ENCODE measurements at regions not wholly inside any gene's neighbourhood (a gene's known extent, or its start where the extent isn't known, plus 50 kb on each side); places are given as distances from the start of the nearest gene placed in this dataset.
A peak's percentile ranks its signal among the peaks of the same experiment; 100 is the strongest.

DNA sequence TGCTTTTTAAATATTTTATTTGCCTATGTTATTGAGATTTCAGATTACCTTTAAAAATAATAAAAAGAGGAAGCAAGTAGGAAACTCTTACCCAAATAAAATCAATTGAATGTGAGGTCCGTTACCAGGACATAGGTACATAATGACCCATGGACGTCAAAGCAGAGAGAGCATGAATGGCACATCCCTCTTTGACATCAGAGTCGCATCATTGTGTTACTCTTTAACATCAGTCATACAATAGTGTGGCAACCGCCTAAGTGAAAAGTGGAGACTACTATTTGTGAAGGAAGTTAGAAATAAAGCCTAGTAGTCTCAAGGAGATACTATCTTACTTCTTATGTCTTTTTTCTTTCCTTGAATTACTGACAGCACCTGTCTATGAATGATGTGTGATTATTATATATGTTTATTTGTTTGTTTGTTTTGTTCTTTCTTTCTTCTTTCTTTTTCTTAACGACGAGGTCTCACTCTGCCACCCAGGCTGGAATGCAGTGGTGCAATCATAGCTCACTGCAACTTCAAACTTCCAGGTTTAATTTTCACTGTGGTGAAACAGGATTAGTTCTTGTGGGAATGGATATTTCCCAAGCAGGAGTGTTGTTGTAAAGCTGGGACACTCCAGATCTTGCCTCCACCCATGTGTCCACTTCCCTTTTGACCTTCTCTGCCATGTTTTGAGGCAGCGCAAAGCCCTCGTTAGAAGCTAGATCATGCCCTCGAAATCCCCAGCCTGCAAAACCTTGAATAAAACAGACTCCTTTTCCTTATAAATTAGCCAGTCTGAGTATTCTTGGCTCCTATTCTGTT lies 407.2 kb upstream of the NETO1 start:
- no peak for DNase-seq

DNA sequence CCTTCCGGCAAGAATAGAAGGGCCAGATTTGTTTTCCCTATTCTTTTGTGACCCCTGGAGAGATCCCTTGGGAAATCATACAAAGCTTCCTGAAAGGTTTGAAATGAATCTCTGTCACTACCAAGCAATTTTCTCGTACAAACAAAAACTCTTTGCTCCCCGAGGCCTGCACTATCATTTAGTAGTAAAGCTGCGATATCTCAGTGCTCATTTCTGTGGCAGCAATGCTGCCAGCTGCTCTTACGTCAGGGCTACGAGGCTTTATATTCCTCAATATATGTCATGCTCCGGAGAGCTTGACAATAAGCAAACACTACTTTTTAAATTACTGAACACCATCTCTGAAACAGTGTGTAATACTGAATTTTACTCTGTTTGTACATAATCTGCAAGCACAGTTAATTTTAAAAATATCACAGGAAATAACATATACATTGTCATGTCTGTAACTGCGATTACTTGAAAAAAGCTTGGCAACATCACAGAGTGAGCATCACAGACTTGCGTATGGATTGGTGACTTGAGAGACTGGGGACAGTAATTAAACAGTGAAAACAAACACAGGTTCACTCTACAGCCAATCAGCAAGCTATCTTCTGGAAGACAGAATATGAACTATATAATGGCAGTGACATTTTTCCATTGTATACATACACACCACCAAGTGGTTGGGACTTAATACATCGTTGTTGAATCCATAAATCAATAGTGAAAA lies 403.3 kb upstream of the NETO1 start:
- DNase-seq: peak; percentile 67

DNA sequence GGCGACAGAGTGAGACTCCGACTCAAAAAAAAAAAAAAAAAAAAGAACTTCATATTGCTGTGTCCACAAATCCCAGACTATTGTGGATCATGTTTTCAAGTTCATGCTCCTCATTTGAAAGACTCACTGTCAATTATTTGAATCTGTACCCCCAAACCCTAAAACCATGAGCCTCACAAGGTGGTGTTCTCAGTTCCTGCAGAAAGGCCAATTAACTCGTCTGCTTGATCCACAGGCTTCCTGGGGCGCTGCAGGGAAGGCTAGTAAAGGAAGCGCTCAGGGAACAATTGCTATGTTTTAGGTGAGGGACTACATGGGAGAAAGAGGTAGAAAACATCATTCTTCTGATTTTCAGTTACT lies 396.8 kb upstream of the NETO1 start:
- no peak for DNase-seq

DNA sequence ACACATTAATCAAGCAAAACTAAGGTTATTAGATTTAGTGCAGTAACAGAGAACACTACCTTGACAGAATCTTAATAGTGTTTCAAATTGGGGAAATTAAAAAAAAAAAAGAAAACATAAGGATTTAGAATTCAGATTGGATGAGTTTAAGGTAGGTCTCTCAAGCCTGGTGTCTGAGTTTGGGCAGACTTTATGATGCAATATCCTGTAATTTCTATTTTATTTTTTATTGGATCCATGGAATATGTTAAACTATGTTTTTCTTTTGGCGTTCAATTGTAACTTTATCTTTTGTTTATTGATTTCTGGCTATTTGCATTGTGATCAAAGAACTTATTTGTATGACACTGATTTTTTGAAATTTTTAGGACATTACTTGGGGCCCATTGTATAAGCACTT lies 394.1 kb upstream of the NETO1 start:
- no peak for DNase-seq

DNA sequence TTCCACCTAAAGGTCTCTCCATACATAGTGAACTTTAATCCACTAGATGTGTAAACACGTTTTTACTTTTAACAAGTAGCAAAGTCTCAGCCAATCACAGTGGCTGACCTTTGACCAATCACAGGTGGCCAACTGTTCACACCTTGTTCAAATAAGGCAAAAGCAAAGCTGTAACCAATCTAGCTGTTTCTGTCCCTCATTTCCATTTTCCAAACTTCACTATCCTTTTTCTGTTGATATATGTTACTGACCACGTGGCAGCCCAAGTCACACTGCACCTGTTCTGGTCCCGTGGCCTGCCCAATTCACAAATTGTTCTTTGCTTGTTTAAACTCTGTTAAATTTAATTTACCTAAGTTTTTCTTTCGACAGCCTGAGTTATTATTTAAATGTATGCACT lies 393.5 kb upstream of the NETO1 start:
- DNase-seq: no peak

DNA sequence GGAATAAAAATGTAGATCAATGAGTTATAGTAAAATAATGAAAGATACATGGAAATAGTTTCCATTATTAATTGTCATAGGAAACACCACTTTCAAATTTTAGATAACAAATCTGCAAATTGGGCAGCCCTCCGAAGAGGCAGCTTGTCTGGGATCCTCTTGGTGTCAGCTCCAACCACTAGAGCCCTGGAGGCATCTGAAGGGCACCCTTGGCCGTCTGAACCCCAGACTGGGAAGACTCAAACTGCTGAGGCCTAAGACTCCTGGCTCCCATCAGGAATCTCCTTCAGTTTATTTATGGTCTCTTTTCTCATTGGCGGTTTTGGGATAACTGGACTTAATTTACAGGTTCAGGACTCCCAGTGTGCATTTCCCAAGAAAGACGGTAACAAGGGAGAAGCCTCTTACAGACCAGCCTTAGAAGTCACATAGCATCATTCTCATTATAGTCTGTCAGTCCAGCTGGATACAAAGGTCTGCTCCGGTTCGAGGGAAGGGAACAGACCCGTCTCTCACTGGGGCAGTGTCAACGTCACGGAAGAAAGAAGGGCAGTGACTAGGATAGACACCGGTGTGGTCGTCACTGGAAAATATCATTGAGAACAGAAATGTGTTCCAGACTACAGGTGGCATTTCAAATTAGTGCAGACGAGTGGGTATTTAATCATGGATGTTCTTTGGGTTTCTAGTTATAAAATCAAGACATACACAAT lies 390.7 kb upstream of the NETO1 start:
- DNase-seq: peak; percentile 26

DNA sequence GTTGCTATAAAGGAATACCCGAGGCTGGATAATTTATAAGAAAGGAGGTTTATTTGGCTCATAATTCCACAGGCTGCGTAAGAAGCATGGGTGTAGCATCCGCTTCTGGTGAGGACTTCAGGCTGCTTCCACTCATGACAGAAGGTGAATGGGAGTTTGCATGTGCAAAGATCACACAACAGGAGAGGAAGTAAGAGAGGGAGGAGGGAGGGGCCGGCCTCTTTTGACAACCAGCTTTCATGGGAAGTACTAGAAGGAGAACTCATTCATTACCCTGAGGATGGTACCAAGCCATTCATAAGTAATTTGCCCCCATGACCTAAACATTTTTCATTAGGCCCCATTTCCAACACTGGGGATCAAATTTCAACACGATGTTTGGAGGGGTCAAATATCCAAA lies 386.8 kb upstream of the NETO1 start:
- DNase-seq: no peak

DNA sequence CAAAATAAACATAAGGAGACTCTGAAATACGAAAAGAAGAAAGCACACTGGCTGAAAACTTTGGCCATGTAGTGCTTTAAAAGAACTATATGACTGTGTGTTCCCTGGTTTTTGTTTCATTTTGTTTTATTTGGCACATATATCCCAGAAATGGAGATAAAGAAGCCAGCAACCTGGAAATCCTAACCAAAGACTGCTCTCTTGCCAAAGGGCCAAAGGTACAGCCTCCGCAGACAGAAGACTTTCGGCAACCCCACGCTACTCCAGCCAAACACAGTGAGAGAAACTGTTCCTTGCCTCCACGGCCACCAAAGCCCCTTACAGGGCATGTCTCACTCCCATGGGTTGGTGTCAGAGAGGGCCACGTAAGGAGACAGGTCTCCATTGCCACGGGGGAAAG lies 381.2 kb upstream of the NETO1 start:
- DNase-seq: no peak

DNA sequence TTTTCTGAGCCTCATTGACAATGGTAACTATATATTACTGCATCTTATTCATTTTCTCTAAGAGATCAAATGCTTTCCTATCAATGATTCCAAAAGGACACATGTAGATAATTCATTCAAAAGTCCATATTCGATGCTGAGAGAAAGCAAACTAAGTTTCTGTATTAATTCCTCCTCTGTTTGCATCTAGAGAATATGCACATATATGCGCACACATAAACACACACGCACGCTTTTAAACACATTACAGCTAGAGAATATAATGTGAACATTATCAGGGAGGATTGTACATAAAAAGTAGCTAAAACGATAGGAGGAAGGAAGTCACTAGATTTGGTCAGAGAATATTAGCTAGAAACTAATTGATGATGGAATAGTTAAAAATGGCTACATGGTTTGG lies 379.0 kb upstream of the NETO1 start:
- no peak for DNase-seq

DNA sequence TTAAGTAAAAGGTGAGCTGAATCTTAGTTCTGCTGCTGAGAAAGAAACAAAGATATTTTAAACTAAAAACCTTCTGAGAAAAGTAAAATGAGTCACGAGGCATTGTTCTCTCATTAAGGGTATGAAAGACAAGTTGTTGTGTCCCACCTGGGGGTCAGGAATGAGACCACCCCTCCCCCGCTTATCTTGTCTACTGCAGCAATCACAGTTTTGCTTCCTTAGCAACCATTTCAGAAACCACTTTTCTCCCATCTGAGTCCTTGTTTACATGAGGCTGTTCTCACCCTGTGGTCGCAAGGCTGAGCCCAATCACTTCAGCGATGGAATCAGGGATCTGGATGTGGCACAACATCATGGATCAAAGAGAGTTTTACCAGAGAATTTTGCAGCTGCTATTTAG lies 377.6 kb upstream of the NETO1 start:
- peak; percentile 27 for DNase-seq

DNA sequence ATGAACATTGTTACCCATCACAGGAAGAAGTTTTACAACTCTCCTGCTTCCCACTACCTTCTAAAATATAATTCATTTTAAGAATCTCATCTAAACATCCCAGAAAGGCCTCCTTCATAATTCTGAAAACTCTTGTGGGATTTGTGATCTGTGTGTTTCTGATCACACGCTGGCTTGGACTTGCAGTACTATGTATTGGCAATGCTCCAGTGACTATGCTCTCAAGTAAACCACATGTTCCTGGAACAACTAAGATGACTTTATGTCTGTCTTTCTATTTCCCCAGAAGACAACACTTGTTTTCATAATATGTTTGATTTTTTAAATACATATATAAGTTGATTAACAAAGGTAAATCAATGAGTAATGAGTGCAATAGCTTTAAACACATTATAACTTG lies 376.6 kb upstream of the NETO1 start:
- DNase-seq: no peak

DNA sequence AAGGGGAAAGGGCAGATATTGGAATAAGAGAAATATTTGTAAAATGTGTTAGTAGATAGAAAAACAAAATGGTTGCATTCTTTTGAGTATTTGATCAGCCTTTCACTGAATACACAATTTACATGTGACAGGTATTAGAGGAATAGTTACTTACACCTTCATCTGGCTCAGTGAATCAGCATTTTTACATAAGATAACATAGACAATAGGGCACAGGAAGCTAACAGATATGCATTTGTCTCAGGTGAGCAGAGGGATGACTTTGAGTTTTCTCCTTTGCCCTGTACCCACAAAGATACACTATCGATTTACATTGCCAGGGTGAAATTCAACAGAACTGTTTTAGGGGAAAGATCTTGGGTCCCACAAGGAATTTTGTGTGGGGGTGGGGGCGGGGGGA lies 373.1 kb upstream of the NETO1 start:
- no peak for DNase-seq

DNA sequence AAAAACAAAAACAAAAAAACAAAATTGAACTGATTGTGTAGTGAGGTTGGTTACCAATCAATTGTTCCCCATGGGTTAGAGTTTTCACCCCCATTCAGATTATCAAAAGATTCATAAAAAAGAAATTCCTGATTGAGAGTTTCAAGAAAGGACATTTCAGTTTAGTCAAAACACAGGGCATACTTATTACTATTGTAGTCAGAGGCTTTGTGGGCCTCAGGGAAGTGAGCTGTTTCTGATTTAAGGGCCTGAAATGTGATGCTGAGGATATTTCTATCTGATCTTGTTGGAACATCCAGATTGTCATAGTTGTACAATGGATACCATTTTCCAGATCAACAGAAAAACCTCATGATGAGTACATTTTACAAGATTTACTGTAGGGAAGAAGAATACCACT lies 368.1 kb upstream of the NETO1 start:
- DNase-seq: no peak

DNA sequence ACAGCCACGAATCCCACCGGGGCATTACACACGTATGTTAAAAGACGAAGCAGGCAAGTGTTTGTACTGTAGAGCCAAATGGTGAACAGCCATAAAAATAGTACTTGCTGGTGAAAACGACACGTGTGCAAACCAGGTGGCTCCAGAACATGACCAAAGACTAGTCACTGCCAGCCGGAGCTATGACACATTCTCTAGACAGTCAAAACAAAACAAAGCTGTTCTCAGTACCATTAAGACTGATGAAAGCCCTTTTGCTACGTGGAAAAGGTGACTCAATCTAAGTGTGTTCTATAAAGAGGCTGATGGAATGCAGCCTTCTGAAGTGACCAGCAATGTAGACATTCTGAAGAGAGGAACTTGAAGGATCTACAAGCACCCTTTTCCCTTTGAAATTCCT lies 367.7 kb upstream of the NETO1 start:
- DNase-seq: no peak

DNA sequence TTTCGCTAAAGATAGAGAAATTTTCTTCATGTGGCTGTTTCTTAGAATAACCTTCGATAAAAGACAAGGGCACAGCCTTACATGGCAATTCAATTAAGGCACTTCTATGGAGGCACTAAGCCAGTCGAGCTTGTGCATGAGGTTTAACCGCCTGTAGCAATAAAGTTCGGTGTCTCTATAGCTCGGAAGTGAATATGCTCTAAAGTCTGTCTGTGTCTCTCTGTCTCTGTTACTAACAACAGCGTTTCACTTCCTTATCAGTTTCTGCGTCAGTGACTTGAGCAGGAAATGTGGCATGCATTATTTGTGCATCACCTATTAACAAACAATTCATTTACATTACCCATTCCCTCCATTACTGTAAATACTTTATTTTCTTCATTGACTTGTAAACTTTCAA lies 365.1 kb upstream of the NETO1 start:
- no peak for DNase-seq

DNA sequence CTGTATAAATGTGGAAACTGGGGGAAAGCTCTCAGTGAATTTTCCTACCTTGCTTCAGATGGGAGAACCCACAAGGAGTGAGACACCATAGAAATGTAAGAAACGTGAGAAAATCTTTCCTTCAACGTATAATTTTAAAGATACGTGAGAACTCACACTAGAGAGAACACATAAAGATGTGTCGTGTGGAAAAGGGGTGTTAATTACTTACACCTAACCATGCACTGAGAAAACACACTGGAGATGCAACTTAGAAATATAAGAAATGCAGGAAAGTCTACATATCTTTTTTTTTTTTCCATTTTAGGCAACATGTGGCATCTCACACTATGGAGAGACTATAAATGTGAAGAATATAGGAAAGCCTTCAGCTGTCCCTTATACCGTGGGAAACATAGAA lies 352.9 kb upstream of the NETO1 start:
- no peak for DNase-seq

DNA sequence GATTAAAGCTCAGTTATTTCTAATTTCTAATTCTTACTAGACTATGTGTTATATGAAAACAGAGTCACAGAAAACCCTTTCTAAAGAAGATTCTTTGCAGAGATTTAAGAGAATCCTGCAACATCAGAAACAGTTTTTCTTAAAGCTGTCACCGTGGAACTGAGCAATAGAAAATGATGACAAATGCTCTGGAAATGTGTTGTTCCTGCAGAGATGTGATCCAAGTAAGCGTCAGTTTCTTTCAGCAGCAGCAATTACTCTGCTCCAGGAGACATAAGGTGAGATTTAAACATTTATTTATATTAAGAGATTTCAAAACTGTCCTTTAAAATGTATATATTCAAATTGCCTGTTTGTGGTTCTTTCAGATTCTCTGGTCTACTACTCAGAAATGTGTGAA lies 350.5 kb upstream of the NETO1 start:
- DNase-seq: no peak

DNA sequence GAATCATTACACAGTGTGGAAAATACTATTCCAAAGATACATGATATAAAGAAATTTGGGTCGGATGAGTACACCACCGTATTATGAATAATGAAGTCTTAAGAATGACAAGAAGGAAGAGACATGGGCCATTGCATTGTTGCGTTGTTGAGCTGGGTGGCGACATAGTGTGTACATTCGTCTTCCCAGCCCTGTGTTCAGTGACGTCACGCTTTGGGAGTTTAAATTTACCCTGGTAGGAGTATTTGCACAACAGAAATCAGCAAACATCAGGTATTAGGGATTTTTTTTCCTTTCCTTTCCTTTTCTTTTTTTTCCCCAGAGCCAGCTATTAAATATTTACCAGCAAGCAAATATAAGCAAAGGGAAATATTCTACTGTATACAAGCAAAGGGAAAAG lies 347.2 kb upstream of the NETO1 start:
- peak; percentile 9 for DNase-seq

DNA sequence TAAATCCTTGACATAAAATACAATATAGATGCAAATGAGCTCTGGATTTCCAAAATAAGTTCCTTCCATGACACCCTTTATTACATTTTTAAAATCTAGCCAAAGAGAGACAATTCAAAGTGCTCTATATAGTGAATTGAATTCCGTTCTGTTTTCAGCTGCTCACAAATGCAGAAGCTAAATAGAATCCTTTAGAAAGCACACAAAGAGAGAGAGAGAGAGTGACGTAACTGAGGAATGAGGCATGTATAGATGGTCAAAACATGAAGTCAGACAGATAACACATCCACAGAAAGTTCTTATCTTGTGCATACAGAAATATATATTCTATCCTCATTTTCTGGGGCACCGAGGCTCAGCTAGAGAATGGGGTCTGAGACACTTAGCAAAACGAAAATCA lies 344.7 kb upstream of the NETO1 start:
- no peak for DNase-seq

DNA sequence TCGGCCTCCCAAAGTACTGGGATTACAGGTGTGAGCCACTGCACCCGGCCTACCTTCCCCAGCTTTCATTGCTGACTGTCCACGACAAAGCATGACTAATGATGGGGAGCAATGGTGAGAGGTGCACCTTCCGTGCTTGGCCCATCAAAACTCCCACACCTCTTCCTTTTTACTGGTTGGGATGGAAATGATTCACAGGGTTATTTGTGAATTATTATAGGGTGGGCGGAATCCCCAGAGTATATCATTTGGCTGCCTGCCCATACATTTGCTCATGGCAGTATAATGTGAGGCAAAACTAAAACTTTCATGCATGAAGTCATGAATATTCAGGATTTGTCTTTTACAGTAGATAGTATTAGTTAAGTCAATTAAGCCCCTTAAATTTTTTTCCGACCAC lies 334.2 kb upstream of the NETO1 start:
- no peak for DNase-seq

DNA sequence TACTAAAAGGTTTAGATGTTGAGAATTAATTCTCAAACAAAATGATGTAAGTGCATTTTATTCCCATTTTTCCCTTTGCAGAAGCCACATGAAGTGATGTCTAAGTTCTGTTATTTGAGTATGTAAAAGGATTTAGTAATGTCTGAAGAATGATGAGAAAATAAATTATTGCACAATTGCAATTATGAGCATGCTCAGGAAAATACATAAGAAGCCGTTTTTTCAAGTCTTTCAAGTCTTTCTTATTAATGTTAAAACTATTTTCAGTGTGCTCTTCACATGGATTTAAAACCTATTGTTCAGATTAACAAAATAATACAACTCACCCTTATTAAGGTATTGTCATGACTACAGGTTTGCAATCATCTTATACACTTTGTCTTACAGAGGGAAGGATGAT lies 331.4 kb upstream of the NETO1 start:
- DNase-seq: no peak

DNA sequence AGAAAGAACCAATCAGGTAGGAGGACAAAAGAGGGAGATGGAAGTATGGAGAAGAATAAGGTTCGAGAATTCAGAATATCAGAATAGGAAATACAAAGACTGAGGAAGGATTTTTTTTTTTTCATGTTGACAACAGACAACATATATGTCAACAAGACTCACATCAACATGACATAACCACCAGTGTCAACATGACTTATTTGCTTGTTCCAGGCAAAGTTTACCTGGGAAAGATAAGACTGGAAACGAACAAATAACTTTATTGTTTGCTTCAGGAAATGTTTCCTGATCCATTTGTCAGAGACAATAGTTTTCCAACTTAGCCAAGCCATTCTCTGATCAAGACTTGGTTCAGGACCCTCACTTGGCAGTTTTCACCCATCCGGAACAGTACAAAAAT lies 321.9 kb upstream of the NETO1 start:
- no peak for DNase-seq

DNA sequence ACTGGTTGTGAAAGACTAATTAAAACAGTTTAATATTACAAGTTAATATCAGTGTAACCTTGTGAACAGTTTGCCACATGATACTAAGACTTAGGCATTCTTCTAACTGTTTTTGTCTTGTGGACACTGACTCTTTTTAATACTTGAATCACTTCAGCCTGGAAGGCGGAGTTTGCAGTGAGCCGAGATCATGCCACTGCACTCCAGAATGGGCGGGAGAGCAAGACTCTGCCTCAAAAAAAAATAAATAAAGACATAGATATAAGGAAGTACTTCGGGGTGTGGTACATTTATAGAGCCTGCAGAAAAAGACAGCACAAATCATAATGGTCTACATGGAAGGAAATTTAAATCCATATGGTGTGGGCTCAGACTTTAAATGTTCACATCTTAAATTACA lies 300.4 kb upstream of the NETO1 start:
- DNase-seq: no peak

DNA sequence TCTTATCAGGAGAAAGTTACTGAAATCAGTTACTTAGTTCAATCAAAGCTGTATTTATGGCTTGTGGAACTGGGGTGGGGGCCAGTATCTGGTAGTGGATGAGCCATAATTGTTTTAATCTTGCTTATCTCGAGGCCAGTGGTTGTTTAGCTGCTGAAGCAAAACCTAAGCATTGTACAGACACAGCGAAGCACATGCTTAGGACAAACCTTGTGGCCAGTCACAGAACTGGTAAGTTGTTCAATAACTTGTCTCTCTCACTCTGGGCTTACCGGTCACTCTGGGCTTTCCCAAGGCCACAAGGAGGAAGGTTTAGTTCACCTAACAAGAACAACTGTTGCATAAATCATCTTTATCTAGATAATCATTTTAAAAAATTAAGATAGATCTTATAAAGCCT lies 296.6 kb upstream of the NETO1 start:
- no peak for DNase-seq

Data from NCI-H146 (cell line).